ENCODE measurements at regions not wholly inside any gene's neighbourhood (a gene's known extent, or its start where the extent isn't known, plus 50 kb on each side); places are given as distances from the start of the nearest gene placed in this dataset.

GRCh38 chr7:88402529-88402928 is 95.8 kb upstream of the STEAP4 start:
- TF ChIP-seq, protein P1, sequence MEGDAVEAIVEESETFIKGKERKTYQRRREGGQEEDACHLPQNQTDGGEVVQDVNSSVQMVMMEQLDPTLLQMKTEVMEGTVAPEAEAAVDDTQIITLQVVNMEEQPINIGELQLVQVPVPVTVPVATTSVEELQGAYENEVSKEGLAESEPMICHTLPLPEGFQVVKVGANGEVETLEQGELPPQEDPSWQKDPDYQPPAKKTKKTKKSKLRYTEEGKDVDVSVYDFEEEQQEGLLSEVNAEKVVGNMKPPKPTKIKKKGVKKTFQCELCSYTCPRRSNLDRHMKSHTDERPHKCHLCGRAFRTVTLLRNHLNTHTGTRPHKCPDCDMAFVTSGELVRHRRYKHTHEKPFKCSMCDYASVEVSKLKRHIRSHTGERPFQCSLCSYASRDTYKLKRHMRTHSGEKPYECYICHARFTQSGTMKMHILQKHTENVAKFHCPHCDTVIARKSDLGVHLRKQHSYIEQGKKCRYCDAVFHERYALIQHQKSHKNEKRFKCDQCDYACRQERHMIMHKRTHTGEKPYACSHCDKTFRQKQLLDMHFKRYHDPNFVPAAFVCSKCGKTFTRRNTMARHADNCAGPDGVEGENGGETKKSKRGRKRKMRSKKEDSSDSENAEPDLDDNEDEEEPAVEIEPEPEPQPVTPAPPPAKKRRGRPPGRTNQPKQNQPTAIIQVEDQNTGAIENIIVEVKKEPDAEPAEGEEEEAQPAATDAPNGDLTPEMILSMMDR (IDR thresholded peaks at IDR 0.05; ENCODE audit: borderline replicate concordance, extremely low read depth, low read length, poor library complexity, severe bottlenecking), result no peak
- no peak for TF ChIP-seq EZH2 (IDR thresholded peaks at IDR 0.05; ENCODE audit: borderline replicate concordance, low read depth, low read length, severe bottlenecking)

All from DND-41 (cell line).